ENCODE measurements at regions not wholly inside any gene's neighbourhood (a gene's known extent, or its start where the extent isn't known, plus 50 kb on each side); places are given as distances from the start of the nearest gene placed in this dataset.
"Not testable (repeated sequence)": the region's sequence is repeated elsewhere in the genome, so short reads cannot be mapped to it uniquely, and the experiment has no call there.

DNA sequence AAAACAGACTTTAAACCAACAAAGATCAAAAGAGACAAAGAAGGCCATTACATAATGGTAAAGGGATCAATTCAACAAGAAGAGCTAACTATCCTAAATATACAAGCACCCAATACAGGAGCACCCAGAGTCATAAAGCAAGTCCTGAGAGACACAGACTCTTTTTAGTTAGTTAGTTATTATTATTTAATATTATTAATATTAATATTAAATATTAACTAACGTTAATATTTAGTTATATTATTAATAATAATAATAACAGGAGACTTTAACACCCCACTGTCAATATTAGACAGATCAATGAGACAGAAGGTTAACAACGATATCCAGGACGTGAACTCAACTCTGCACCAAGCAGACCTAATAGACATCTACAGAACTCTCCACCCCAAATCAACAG is 509.7 kb upstream of the PRR20A start:
- DNase-seq (ENCODE audit: low read depth, low spot score): not testable (repeated sequence)

- no peak for DNase-seq (ENCODE audit: low read depth, low spot score)
Measured at GRCh38 chr13:56653043-56653442, 487.7 kb upstream of the PRR20A start.

DNA sequence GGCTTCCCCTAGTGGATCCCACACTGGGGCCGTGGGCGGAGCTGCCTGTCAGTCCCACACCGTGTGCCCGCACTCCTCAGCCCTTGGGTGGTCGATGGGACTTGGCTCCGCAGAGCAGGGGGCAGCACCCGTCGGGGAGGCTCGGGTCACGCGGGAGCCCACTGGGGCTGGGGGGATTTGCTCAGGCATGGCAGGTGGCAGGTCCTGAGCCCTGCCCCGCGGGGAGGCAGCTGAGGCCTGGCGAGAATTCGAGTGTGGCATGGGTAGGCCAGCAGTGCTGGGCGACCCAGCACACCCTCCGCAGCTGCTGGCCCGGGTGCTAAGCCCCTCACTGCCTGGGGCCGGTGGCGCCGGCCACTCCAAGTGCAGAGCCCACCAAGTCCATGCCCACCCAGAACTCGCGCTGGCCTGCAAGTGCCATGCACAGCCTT is 481.7 kb upstream of the PRR20A start:
- no peak for DNase-seq (ENCODE audit: low read depth, low spot score)

- no peak for DNase-seq (ENCODE audit: low read depth, low spot score)
Measured at GRCh38 chr13:56670563-56670962, 470.2 kb upstream of the PRR20A start.

DNA sequence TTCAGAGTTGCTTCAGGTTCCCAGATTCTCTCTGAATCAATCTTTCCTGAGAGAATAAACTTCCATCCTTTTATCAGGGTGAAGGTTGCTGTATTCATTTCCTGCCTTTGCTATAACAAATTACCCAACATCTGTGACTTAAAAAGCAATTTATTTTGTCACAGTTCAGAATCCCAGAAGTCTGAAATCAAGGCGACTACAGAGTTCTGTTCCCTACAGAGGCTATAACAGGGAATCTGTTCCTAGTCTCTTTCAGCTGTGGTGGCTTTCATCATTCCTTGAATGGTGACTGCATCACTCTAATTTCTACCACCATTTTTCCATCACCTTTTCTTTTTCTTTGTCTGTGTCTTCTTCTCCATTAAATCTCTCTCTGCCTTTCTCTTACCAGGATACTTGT is 459.3 kb upstream of the PRR20A start:
- no peak for DNase-seq (ENCODE audit: low read depth, low spot score)

GRCh38 chr13:56687131-56687530 is 453.6 kb upstream of the PRR20A start:
- no peak for DNase-seq (ENCODE audit: low read depth, low spot score)

DNA sequence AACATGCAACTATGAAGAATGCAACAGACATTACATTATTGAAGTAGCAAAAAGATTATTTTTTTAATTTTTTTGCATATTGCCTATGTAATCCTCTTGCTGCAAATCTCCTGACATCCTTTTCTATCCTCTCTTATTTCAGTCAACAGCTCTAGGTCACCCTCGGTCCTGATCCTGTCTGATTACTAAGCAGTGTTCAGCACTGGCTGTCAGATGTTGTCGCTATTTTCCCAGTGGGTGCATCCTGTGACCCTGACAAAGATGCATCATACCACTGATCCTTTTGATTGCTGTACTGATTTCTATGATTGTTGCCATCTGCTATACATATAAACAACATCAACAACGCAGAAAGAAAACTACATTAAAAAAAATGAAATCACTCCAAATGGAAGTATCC is 443.7 kb upstream of the PRR20A start:
- DNase-seq (ENCODE audit: low read depth, low spot score): no peak

GRCh38 chr13:56700324-56700723 is 440.4 kb upstream of the PRR20A start:
- no peak for DNase-seq (ENCODE audit: low read depth, low spot score)

GRCh38 chr13:56706485-56706884 is 434.2 kb upstream of the PRR20A start:
- no peak for DNase-seq (ENCODE audit: low read depth, low spot score)

DNA sequence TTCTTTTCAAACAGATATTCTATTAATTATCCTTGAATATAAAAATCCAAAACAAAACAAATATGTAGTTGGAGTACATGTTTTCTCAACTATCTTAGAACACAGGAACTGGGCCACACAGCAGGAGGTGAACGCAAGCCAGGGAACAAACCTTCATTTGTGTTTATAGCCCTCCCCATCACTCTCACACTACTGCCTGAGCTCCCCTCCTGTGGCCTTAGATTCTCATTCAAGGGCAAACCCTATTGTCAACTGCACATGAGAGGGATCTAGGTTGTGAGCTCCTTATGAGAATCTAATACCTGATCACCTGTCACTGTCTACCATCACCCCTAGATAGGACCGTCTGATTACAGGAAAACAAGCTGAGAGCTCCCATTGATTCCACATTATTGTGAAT is 427.1 kb upstream of the PRR20A start:
- no peak for DNase-seq (ENCODE audit: low read depth, low spot score)

DNA sequence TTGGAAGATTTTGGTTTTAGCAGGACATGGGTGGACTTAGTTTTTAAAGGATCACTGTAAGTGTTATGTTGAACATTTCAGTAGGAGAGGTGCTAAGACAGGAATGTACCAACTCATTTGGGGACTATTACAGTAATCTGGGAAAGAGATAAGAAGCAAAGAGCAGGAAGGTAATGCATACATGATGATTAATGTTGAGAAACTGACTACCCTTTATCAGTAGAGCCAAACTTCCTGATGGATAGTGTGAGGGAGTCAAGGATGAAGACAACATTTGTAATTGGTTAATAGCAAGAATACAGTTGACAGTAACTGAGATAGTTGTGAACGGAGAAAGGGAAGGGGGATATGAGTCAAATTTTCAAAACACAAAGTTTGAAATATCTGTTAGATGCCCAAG is 421.9 kb upstream of the PRR20A start:
- DNase-seq (ENCODE audit: low read depth, low spot score): peak; percentile 47

DNA sequence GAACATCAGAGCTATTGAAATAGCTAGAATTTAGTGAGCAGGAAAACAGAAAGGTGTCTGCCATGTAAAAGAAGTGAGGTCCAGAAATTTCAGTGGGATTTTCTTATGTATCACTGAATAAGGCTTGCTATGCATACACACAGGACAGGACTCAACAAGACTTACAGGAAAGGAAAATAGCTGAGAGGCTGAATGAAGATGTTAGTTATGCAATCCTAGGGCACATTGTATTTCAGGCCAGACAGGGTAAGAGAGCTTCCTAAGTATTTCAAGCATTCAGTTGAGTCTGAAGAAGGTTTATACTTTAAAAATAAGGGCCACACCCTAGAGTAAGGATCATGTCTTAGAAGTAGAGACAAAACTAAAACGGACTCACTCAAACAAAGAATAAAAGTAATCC is 419.9 kb upstream of the PRR20A start:
- DNase-seq (ENCODE audit: low read depth, low spot score): no peak

- no peak for DNase-seq (ENCODE audit: low read depth, low spot score)
Measured at GRCh38 chr13:56735537-56735942, 405.2 kb upstream of the PRR20A start.

DNA sequence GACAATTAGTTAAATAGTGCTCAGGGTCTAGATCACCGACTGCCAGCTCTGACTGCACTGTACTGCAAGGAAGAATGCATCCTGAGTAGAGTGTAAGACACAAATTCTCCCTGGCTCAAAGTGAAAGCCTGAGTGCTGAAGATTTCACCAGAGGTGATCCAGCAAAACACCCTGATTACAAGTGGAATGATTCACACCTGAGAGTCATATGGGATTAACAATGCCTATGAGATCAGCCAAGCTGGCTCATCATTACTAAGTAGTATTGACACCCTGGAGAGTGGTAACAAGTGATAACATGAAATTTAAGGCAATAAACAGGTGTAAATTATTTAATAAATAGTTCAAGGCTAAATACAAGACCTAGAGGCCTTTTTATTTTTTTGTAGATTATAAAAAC is 403.8 kb upstream of the PRR20A start:
- no peak for DNase-seq (ENCODE audit: low read depth, low spot score)

GRCh38 chr13:56752636-56753035 is 388.1 kb upstream of the PRR20A start:
- DNase-seq (ENCODE audit: low read depth, low spot score): no peak

- DNase-seq (ENCODE audit: low read depth, low spot score): no peak
Measured at GRCh38 chr13:56755181-56755935, 385.4 kb upstream of the PRR20A start.

- DNase-seq (ENCODE audit: low read depth, low spot score): not testable (repeated sequence)
Measured at GRCh38 chr13:56763333-56763732, 377.4 kb upstream of the PRR20A start.

DNA sequence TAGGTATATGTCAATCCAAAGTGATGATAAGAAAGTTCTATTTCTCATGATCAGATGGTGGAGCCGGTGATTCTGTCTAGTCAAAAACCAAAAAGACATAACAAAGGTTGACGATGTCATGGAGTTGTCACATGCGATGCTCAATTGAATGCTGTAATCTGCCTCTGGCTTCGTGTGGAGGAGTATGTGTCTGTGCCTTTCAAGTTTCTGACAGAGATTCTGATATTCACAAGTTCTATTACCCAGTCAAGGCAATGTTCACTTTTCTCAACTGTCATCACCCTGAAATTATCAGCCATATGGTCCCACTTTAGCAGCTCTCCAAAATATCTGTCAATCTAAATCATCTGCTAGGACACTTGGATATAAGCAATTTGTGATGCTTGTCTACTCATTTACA is 367.6 kb upstream of the PRR20A start:
- no peak for DNase-seq (ENCODE audit: low read depth, low spot score)

GRCh38 chr13:56789527-56789926 is 351.2 kb upstream of the PRR20A start:
- no peak for DNase-seq (ENCODE audit: low read depth, low spot score)

DNA sequence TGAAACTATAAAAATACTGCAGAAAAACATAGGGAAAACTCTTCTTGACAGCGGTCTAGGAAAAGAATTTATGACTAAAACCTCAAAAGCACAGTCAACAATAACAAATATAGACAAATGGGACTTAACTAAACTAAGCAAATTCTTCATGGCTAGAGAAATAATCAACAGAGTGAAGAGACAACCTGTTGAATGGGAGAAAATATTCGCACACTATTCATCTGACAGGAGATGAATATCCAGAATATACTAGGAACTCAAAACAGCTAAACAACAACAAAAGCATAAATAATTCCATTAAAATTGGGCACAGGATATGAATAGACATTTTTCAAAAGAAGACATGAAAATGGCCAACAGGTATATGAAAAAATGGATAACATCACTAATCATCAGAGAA is 303.6 kb upstream of the PRR20A start:
- no peak for DNase-seq (ENCODE audit: low read depth, low spot score)

GRCh38 chr13:56850852-56851251 is 289.9 kb upstream of the PRR20A start:
- DNase-seq (ENCODE audit: low read depth, low spot score): no peak

GRCh38 chr13:56861476-56861875 is 279.2 kb upstream of the PRR20A start:
- DNase-seq (ENCODE audit: low read depth, low spot score): peak; percentile 57

DNA sequence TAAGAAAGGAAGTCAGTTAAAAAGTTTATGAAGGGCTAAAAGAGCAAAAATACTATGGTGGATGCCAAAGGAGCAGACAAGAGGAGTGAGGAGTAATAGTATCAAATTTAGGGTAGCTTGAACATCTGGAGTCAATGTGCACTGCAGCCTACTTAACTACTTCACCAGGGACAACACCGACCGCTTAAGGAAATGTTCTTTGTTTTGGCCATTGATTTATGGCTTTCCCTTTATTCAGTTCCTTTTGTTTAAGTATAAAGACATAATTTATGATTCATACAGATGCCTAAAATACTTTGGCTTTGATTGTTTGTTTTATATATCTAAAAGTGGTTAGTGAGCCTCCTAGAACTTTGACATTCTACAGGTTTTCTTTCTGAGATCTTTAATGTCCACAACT is 276.3 kb upstream of the PRR20A start:
- DNase-seq (ENCODE audit: low read depth, low spot score): peak; percentile 46

DNA sequence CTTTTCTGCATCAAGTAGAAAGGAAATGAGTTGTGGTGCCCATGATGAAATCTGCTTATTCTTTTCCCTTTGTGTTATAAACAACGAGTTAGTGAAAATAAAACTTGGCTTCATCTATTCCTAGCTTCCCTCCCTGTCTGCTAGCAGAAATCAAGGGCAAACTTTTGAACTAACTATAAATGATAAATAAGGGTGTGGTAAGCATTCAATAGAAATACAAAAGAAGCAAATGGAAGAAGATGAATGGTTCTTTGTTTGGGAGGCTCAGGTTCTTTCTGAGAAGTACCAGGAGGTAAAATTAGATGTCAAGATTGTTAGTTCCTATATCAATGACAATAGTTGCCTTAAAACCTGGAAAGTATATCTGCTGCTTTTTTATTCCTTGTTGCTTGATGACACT is 275.3 kb upstream of the PRR20A start:
- no peak for DNase-seq (ENCODE audit: low read depth, low spot score)
